IPS-15b (cell line): ENCODE measurements at regions not wholly inside any gene's neighbourhood (a gene's known extent, or its start where the extent isn't known, plus 50 kb on each side); places are given as distances from the start of the nearest gene placed in this dataset.

Experiments
- H3K27me3 ChIP-seq: one replicate; pipeline ENCODE4 v1.6.1; 2013; ENCODE audit warnings: low read length; ENCODE audit not compliant: control insufficient read depth, insufficient read depth
- H3K36me3 ChIP-seq: one replicate; pipeline ENCODE4 v1.6.1; 2013; ENCODE audit warnings: low read length; ENCODE audit not compliant: control insufficient read depth, insufficient read depth
- H3K4me1 ChIP-seq: one replicate; pipeline ENCODE4 v1.6.1; 2013; ENCODE audit warnings: mild to moderate bottlenecking, low read length; ENCODE audit not compliant: control insufficient read depth, insufficient read depth
- H3K4me3 ChIP-seq: one replicate; pipeline ENCODE4 v1.5.1; 2013; ENCODE audit warnings: low read depth, low read length
- H3K9ac ChIP-seq: one replicate; pipeline ENCODE4 v1.6.1; 2013; ENCODE audit warnings: low read depth, mild to moderate bottlenecking, low read length
- H3K9me3 ChIP-seq: one replicate; pipeline ENCODE4 v1.6.1; 2013; ENCODE audit warnings: mild to moderate bottlenecking, low read length; ENCODE audit not compliant: control insufficient read depth, insufficient read depth

DNA sequence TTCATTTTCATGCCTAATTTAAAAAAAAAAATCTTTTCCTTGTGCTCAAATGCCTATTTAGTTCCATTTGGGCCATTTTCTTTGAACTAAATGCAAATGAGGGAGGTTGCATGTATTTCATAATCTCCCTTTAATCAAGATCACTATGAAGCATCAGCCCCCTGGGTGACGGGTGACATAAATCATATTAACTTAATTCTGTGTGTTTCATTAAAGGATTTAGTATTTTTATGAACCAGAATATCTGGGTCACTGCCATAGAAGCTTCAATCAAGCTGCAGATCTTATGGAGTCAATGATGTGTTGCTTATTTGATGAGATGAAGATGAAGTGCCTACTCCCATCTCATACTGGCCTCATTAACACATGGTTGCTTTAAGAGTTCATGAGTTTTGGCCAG lies 301.9 kb upstream of the PRKCQ start:
- H3K36me3 ChIP-seq, result no peaks in the 10 kb centered on the region
- H3K9ac ChIP-seq, result no peak overlapping the region
- no peaks in the 10 kb centered on the region for H3K27me3 ChIP-seq
- peaks cover 14% of the 10 kb centered on the region for H3K4me1 ChIP-seq
- no peaks in the 10 kb centered on the region for H3K9me3 ChIP-seq
- no peak overlapping the region for H3K4me3 ChIP-seq

DNA sequence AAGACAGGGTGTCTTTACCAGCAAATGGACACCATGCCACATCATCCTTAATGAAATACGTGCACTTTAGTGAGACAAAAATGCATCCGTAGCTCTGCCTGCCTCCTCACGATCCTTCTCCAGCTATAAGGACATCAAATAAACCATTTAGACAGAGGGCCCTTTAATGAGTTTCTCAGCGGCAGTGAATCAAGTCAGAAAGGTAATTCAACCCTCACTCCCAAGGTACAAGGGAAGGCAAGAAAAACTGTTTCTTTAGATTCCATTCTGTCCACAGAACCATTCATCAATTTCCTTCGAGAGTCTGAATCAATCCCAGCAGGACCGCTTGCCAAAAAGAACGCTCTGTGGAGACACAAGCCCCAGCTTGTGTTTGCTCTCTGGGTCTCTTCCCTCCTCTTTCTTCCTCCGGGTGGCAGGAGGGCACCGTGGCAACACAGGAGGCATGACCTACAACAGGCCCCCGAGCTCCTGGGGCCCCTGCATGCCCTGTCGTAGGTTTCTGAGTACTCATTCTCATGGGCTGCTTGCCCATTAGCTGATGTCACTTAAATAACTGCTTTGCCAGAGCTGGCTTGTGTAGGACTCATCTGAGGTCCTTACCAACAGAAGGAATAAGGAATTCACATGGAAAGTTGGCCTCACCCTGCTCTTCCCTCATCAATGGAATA lies 297.8 kb upstream of the PRKCQ start:
- H3K27me3 ChIP-seq, result no peaks in the 10 kb centered on the region

DNA sequence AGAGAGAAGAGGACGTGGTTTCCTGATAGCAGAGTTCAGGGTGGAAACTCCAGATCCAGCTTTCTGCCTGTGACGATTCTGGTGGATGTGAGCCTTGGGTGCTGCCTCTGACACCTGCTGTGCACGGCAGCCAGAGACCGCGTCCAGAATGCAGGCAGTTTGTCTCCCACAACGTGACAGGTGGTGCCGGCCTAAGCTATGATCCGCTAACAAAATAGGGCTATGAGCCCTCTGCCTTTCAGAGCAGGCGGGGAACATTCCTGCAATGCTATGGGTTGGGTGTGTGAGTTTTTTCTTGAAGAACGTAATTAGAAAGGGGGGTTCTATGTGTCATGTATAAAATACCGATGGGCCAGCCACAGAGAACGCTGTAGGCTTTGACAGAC lies 297.3 kb upstream of the PRKCQ start:
- H3K4me3 ChIP-seq, result no peak overlapping the region
- no peaks in the 10 kb centered on the region for H3K9me3 ChIP-seq
- H3K36me3 ChIP-seq, result no peaks in the 10 kb centered on the region
- peaks cover 13% of the 10 kb centered on the region for H3K4me1 ChIP-seq
- no peaks in the 10 kb centered on the region for H3K27me3 ChIP-seq
- no peak overlapping the region for H3K9ac ChIP-seq

More for the DNA sequence above, 297.8 kb upstream of the PRKCQ start:
- Histone ChIP-seq H3K9me3 (no peaks in the 10 kb centered on the region), H3K4me1 (peaks cover 13% of the 10 kb centered on the region), H3K9ac (no peak overlapping the region), H3K4me3 (no peak overlapping the region), H3K36me3 (no peaks in the 10 kb centered on the region)

DNA sequence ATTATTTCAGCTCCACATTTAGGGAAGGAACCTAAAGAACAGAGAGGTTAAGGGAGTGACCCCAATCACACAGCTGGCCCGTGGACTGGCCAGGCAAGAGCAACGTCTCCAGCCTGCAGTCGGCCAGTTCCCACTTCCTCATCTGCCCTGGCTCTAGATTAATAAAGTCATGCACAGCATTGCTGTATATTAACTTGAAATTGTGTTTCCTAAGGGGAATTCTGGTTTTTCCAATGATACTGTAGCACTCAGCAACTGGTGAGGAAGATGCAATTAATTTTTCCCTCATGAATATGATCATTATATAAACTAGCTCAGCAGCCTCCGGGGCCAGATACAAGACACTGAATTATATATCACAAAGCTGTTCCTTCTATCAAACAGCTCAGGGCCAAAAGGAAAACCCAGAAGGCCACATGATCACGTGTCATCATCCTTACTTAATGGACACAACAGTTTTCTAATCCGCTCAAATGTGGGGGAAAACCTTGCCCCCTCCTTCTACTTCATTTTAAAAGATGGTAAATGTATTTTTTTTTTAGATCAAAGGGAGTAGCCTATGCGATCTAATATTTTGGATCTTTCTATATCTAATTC lies 295.3 kb upstream of the PRKCQ start:
- Histone ChIP-seq H3K9ac (no peak overlapping the region), H3K4me3 (no peak overlapping the region), H3K9me3 (no peaks in the 10 kb centered on the region), H3K36me3 (no peaks in the 10 kb centered on the region), H3K27me3 (no peaks in the 10 kb centered on the region), H3K4me1 (peaks cover 13% of the 10 kb centered on the region)

DNA sequence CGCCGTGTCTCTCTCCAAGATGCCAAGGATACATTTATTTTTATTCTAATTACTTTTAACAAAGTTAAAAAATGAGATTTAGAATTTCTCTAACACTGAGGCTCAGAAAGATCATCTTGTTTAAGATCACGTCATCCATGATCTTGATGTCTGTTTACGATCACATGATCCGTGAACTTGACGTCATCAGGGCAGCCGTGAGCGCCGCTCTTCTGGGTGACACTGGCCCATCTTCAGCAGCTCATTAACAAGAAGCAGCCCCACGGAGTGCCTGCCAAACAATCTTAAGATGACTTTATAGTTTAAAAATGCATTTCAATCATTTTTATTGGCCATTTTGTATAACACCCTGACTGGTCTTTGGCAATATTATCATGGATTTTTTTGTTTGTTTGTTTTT lies 291.1 kb upstream of the PRKCQ start:
- Histone ChIP-seq H3K9ac (no peak overlapping the region), H3K27me3 (no peaks in the 10 kb centered on the region), H3K36me3 (no peaks in the 10 kb centered on the region), H3K4me1 (peaks cover 4% of the 10 kb centered on the region), H3K9me3 (no peaks in the 10 kb centered on the region), H3K4me3 (no peak overlapping the region)

DNA sequence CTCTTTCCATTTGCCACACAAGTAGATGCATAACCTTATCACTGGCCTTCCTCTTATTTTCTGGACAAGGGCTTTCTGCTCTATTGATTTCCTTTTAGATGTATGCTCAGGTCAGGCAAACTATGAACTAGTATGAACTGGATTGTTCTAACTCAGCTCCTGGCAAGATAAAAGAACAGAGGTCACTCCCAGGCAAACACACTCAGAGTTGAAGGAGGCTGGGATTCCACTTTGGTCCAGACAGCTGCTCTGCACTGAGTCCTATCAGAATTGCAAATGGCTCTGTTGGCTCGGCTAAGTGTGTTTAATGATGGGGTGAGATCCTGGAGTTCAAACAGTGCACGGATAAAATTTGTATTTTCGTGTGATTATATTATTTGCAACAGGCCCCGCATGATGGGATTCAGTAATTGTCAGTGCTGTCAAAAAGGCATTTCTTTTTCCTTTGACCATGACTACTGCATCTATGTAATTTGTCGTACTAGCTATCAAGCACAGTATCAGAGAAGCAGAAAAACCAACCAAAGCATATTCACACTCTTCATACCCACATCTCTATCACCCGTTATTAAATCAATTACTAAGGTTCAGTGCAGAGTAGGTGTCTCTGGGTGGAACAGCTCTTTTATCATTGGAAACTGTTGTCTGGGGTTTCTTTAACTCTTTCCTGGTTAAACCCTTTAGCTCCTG lies 288.1 kb upstream of the PRKCQ start:
- Histone ChIP-seq H3K9ac (no peak overlapping the region), H3K4me3 (no peak overlapping the region), H3K4me1 (no peaks in the 10 kb centered on the region), H3K36me3 (no peaks in the 10 kb centered on the region), H3K27me3 (no peaks in the 10 kb centered on the region), H3K9me3 (no peaks in the 10 kb centered on the region)

DNA sequence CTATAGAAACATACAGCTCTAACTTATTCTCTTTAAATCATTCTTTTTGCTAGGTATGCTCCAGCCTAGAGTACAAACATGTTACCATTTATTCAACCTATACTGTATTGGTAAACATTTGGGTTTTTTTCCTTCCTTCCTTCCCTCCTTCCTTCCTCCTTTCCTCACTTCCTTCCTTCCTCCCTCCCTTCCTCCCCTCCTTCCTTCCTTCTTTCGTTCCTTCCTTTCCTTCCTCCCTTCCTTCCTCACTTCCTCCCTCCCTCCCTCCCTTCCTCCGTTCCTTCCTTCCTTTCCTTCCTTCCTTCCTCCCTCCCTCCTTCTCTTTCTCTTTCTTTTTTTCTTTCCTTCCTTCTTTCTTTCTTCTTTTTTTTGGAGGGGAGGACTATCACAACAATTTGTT lies 286.7 kb upstream of the PRKCQ start:
- Histone ChIP-seq H3K4me3 (no peak overlapping the region), H3K27me3 (no peaks in the 10 kb centered on the region), H3K9ac (no peak overlapping the region), H3K36me3 (no peaks in the 10 kb centered on the region), H3K4me1 (no peaks in the 10 kb centered on the region), H3K9me3 (no peaks in the 10 kb centered on the region)

DNA sequence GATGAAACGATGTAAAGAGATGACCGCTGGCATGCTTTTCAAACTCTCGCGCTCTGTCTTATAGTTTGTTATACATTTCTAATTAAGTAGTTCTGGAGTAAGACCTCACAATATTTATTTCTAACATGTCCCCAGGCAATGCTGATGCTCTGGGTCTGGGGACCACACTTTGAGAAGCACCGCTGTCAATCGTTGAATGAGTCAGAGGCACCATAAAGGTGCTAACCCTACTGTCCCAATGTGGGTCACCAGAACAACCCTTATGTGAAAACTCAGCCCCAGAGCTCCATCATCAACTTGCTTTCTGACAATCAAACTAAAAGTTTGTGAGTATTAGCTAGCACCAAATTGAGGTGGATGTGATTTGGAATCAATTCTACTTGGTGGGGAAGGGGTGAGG lies 284.1 kb upstream of the PRKCQ start:
- Histone ChIP-seq H3K4me1 (no peaks in the 10 kb centered on the region), H3K36me3 (no peaks in the 10 kb centered on the region), H3K4me3 (no peak overlapping the region), H3K9me3 (no peaks in the 10 kb centered on the region), H3K9ac (no peak overlapping the region), H3K27me3 (no peaks in the 10 kb centered on the region)

DNA sequence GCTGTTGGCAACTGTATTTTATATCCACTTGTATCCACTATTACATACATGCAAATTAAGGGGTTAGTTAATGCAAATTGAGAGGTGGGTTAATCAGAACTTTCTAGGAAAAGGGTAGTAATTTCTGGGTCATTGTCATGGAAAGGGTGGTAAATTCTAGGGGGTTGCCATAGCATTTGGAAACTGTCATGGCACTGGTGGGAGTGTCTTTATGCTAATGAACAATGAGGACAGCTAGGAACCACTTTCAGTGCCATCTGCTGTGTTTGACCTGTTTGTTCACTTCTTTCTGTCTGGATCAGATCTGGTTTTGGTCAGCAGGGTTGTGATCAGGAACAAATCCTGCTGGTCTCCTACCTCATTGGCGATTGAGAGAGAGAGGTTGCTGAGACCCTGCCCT lies 283.3 kb upstream of the PRKCQ start:
- Histone ChIP-seq H3K9ac (no peak overlapping the region), H3K27me3 (no peaks in the 10 kb centered on the region), H3K36me3 (no peaks in the 10 kb centered on the region), H3K4me3 (no peak overlapping the region), H3K9me3 (no peaks in the 10 kb centered on the region), H3K4me1 (no peaks in the 10 kb centered on the region)

DNA sequence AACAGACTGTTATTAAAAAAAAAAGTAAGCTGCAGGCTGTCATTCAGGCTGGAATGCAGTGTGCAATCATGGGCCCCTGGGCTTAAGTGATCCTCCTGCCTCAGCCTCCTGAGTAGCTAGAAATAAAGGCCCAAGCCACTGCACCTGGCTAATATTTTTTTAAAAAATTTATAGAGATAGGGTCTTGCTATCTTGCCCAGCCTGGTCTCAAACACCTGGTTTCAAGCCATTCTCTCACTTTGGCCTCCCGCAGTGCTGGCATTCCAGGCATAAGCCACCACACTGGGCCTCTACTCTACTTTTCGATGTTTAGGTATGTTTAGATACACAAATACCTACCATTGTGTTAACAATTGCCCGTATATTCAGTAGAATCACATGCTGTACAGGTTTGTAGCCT lies 270.4 kb upstream of the PRKCQ start:
- H3K4me1 ChIP-seq, result no peaks in the 10 kb centered on the region
- H3K9me3 ChIP-seq, result no peaks in the 10 kb centered on the region
- H3K9ac ChIP-seq, result no peak overlapping the region
- H3K36me3 ChIP-seq, result no peaks in the 10 kb centered on the region
- no peak overlapping the region for H3K4me3 ChIP-seq
- H3K27me3 ChIP-seq, result no peaks in the 10 kb centered on the region

DNA sequence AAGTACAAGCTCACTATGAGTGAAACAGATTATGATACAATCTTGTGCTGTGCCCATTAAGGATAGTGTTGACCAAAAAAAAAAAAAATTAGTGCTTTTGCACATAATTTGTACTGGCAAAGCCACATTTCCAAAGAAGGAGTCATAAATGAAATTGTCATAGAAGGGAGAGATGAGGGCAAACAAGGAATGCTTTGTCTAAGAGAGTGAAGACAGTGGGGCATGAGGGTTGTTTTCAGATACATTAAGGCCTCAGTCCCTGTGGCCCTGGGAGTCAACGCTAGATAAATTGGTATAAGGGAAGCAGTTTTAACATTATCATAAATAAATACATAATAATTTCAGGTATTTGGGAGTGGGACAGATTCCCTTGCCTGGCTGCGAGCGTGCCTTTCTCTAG lies 267.5 kb upstream of the PRKCQ start:
- H3K9me3 ChIP-seq, result peaks cover 6% of the 10 kb centered on the region
- H3K9ac ChIP-seq, result no peak overlapping the region
- no peak overlapping the region for H3K4me3 ChIP-seq
- H3K4me1 ChIP-seq, result no peaks in the 10 kb centered on the region
- no peaks in the 10 kb centered on the region for H3K36me3 ChIP-seq
- no peaks in the 10 kb centered on the region for H3K27me3 ChIP-seq
